Ascending aorta (tissue), 2 donors: ENCODE measurements at regions not wholly inside any gene's neighbourhood (a gene's known extent, or its start where the extent isn't known, plus 50 kb on each side); places are given as distances from the start of the nearest gene placed in this dataset.

Experiments used
- DNase-seq, 2 donors: peaks; one replicate each; pipeline ENCODE4 v3.0.0-alpha.2; 2019; ENCODE audit warnings: low spot score in 2 of 2
- H3K27ac ChIP-seq, 2 donors: fragments of 200-600 bp; sonication (generic); one replicate each; pipeline ENCODE4 v1.5.1; 2016 to 2017; ENCODE audit warnings: mild to moderate bottlenecking in 1 of 2
- H3K27me3 ChIP-seq: fragments of 200-600 bp; sonication (generic); one replicate; pipeline ENCODE4 v1.5.1; 2017
- H3K36me3 ChIP-seq, 2 donors: fragments of 200-600 bp; sonication (generic); one replicate each; pipeline ENCODE4 v1.5.1; 2016
- H3K4me1 ChIP-seq, 2 donors: fragments of 200-600 bp; sonication (generic); one replicate each; pipeline ENCODE4 v1.5.1; 2016 to 2017; ENCODE audit warnings: mild to moderate bottlenecking in 1 of 2
- H3K4me3 ChIP-seq, 2 donors: fragments of 200-600 bp; sonication (generic); one replicate each; pipeline ENCODE4 v1.5.1; 2016 to 2017; ENCODE audit warnings: mild to moderate bottlenecking in 1 of 2
- H3K9me3 ChIP-seq, 2 donors: fragments of 200-600 bp; sonication (generic); one replicate each; pipeline ENCODE4 v1.5.1; 2016
- CTCF ChIP-seq, 3 experiments: fragments of 200-600 bp in 2 of 3; fragments of 450-650 bp in 1 of 3; sonication (generic) in 2 of 3; IDR thresholded peaks; one replicate each; pipeline ENCODE4 v1.5.1; 2016 to 2019; ENCODE audit warnings: antibody characterized with exemption in 3 of 3, mild to moderate bottlenecking in 1 of 3, moderate library complexity in 1 of 3
- intact Hi-C: fragments of 100-400 bp; cut with DNase I; formaldehyde crosslinking; loops from one replicate; pipeline ENCODE4 v1.15.1; 2023

GRCh38 chr7:52423251-52423650, 612.2 kb upstream of the POM121L12 start:
- TF ChIP-seq CTCF (IDR thresholded peaks at IDR 0.05) = no peak
- Histone ChIP-seq H3K4me1 (no peaks in the 10 kb centered on the region), H3K9me3 (no peaks in the 10 kb centered on the region), H3K27me3 (no peaks in the 10 kb centered on the region), H3K36me3 (no peaks in the 10 kb centered on the region), H3K4me3 (no peak overlapping the region), H3K27ac (no peak overlapping the region)
- DNase-seq = no peak
- intact Hi-C loops = no loop called here

- no peak overlapping the region for H3K27ac ChIP-seq
- H3K9me3 ChIP-seq = no peaks in the 10 kb centered on the region
- H3K4me1 ChIP-seq = no peaks in the 10 kb centered on the region
- TF ChIP-seq CTCF (IDR thresholded peaks at IDR 0.05) = no peak
- no peaks in the 10 kb centered on the region for H3K36me3 ChIP-seq
- intact Hi-C loops = no loop called here
- DNase-seq = no peak
- no peak overlapping the region for H3K4me3 ChIP-seq
- no peaks in the 10 kb centered on the region for H3K27me3 ChIP-seq
These were observed 622.4 kb upstream of the POM121L12 start for GRCh38 chr7:52413051-52413450.

- no peak overlapping the region for H3K4me3 ChIP-seq
- no peaks in the 10 kb centered on the region for H3K9me3 ChIP-seq
- no peaks in the 10 kb centered on the region for H3K36me3 ChIP-seq
- H3K4me1 ChIP-seq = no peaks in the 10 kb centered on the region
- H3K27ac ChIP-seq = no peak overlapping the region
- intact Hi-C loops = no loop called here
- no peak for DNase-seq
- TF ChIP-seq CTCF (IDR thresholded peaks at IDR 0.05) = no peak
- H3K27me3 ChIP-seq = no peaks in the 10 kb centered on the region
These were observed 625.4 kb upstream of the POM121L12 start for GRCh38 chr7:52410032-52410431.

- H3K27ac ChIP-seq = no peak overlapping the region
- no peak for TF ChIP-seq CTCF (IDR thresholded peaks at IDR 0.05)
- intact Hi-C loops = no loop called here
- no peaks in the 10 kb centered on the region for H3K36me3 ChIP-seq
- H3K9me3 ChIP-seq = no peaks in the 10 kb centered on the region
- H3K4me1 ChIP-seq = no peaks in the 10 kb centered on the region
- no peak for DNase-seq
- no peaks in the 10 kb centered on the region for H3K27me3 ChIP-seq
- no peak overlapping the region for H3K4me3 ChIP-seq
These were observed 628.6 kb upstream of the POM121L12 start for GRCh38 chr7:52406808-52407207.

- intact Hi-C loops = no loop called here
- TF ChIP-seq CTCF (IDR thresholded peaks at IDR 0.05) = no peak
- no peak overlapping the region for H3K4me3 ChIP-seq
- no peaks in the 10 kb centered on the region for H3K4me1 ChIP-seq
- H3K9me3 ChIP-seq = no peaks in the 10 kb centered on the region
- H3K27ac ChIP-seq = no peak overlapping the region
- no peak for DNase-seq
- no peaks in the 10 kb centered on the region for H3K27me3 ChIP-seq
- no peaks in the 10 kb centered on the region for H3K36me3 ChIP-seq
These were observed 652.7 kb upstream of the POM121L12 start for GRCh38 chr7:52382731-52383130.

- intact Hi-C loops = no loop called here
- no peak for TF ChIP-seq CTCF (IDR thresholded peaks at IDR 0.05)
- no peak overlapping the region for H3K4me3 ChIP-seq
- H3K36me3 ChIP-seq = no peaks in the 10 kb centered on the region
- H3K27me3 ChIP-seq = no peaks in the 10 kb centered on the region
- no peak overlapping the region for H3K27ac ChIP-seq
- DNase-seq = no peak
- H3K4me1 ChIP-seq = no peaks in the 10 kb centered on the region
- no peaks in the 10 kb centered on the region for H3K9me3 ChIP-seq
These were observed 665.5 kb upstream of the POM121L12 start for GRCh38 chr7:52369922-52370321.
